IMR-90 (cell line): ENCODE measurements at regions not wholly inside any gene's neighbourhood (a gene's known extent, or its start where the extent isn't known, plus 50 kb on each side); places are given as distances from the start of the nearest gene placed in this dataset.

Experiments
- ATAC-seq: fragments of 200-7000 bp; cut with Tn5 transposase; 2 replicates; pipeline ENCODE4 v1.9.1; 2020; ENCODE audit warnings: low read depth, mild to moderate bottlenecking, moderate library complexity
- BruUV-seq: library from RNA; stranded (reverse); fragments of 400-500 nt; replicated peaks from 2 replicates; lab custom pipeline; 2021; lab: Mats Ljungman, UMichigan
- CTCF ChIA-PET: fragments of 300-600 bp; formaldehyde crosslinking; extraction: SDS; loops from one replicate; lab custom pipeline; 2021; ENCODE audit warnings: antibody characterized with exemption; lab: Yijun Ruan, JAX
- POLR2A ChIA-PET: fragments of 300-600 bp; sonication (Branson Sonifier 250); formaldehyde crosslinking; loops from one replicate; lab custom pipeline; 2022; ENCODE audit warnings: antibody characterized with exemption; ENCODE audit not compliant: unreplicated experiment; lab: Charles Lee
- DNase-seq: peaks from one replicate; pipeline ENCODE4 v3.0.0; 2013
- H2AFZ ChIP-seq: replicated peaks from 2 replicates; pipeline ENCODE3; 2013; ENCODE audit warnings: low read length, mild to moderate bottlenecking; ENCODE audit not compliant: poor library complexity
- H2AK5ac ChIP-seq: 2 replicates; pipeline ENCODE4 v1.6.1; 2013; ENCODE audit warnings: low read depth, low read length, inconsistent platforms
- H2AK9ac ChIP-seq: replicated peaks from 2 replicates; pipeline ENCODE3; 2013; ENCODE audit warnings: mild to moderate bottlenecking, low read depth, low read length, moderate library complexity; ENCODE audit not compliant: poor library complexity
- H2BK120ac ChIP-seq: 2 replicates; pipeline ENCODE4 v1.6.1; 2013; ENCODE audit warnings: low read depth, low read length, inconsistent platforms
- H2BK15ac ChIP-seq: 3 replicates; pipeline ENCODE4 v1.6.1; 2013; ENCODE audit warnings: low read depth, low read length, inconsistent platforms
- H2BK20ac ChIP-seq: 2 replicates; pipeline ENCODE4 v1.6.1; 2013; ENCODE audit warnings: low read depth, mild to moderate bottlenecking, inconsistent platforms, low read length, moderate library complexity
- H2BK5ac ChIP-seq: 2 replicates; pipeline ENCODE4 v1.6.1; 2013; ENCODE audit warnings: mild to moderate bottlenecking, low read depth, low read length, inconsistent platforms; ENCODE audit not compliant: poor library complexity, severe bottlenecking
- H3K14ac ChIP-seq: replicated peaks from 2 replicates; pipeline ENCODE4 v1.6.1; 2013; ENCODE audit warnings: low read depth, low read length, inconsistent platforms
- H3K18ac ChIP-seq: 2 replicates; pipeline ENCODE4 v1.6.1; 2013; ENCODE audit warnings: low read depth, low read length, control low read depth
- H3K23ac ChIP-seq: 2 replicates; pipeline ENCODE4 v1.6.1; 2013; ENCODE audit warnings: low read depth, low read length, inconsistent platforms
- H3K27ac ChIP-seq: 2 replicates; pipeline ENCODE4 v1.5.1; 2013; ENCODE audit warnings: mild to moderate bottlenecking, control low read depth, low read length; ENCODE audit not compliant: insufficient read depth
- H3K27me3 ChIP-seq: 2 replicates; pipeline ENCODE4 v1.6.1; 2013; ENCODE audit warnings: low read length; ENCODE audit not compliant: control insufficient read depth, insufficient read depth
- H3K36me3 ChIP-seq: 2 replicates; pipeline ENCODE4 v1.6.1; 2013; ENCODE audit warnings: low read length, mixed read lengths; ENCODE audit not compliant: control insufficient read depth, insufficient read depth
- H3K4ac ChIP-seq: 2 replicates; pipeline ENCODE4 v1.6.1; 2013; ENCODE audit warnings: low read depth, low read length, inconsistent platforms
- H3K4me1 ChIP-seq: 2 replicates; pipeline ENCODE4 v1.6.1; 2013; ENCODE audit warnings: low read length, mixed read lengths; ENCODE audit not compliant: control insufficient read depth, insufficient read depth
- H3K4me2 ChIP-seq: 2 replicates; pipeline ENCODE4 v1.6.1; 2013; ENCODE audit warnings: low read depth, mild to moderate bottlenecking, control low read depth, low read length, moderate library complexity
- H3K4me3 ChIP-seq: 2 replicates; pipeline ENCODE4 v1.5.1; 2013; ENCODE audit warnings: low read depth, mild to moderate bottlenecking, control low read depth, low read length, moderate library complexity; ENCODE audit not compliant: insufficient read depth
- H3K56ac ChIP-seq: 2 replicates; pipeline ENCODE4 v1.6.1; 2013; ENCODE audit warnings: low read length, inconsistent platforms; ENCODE audit not compliant: insufficient read depth; ENCODE audit errors: extremely low read depth
- H3K79me1 ChIP-seq, 2 experiments: 2 replicates each; pipeline ENCODE4 v1.6.1; 2013; ENCODE audit warnings: low read length in 2 of 2, inconsistent platforms in 1 of 2, low read depth in 1 of 2
- H3K9ac ChIP-seq: 2 replicates; pipeline ENCODE4 v1.6.1; 2013; ENCODE audit warnings: low read depth, low read length, control low read depth
- H3K9me1 ChIP-seq: 2 replicates; pipeline ENCODE4 v1.6.1; 2013; ENCODE audit warnings: low read length, inconsistent platforms; ENCODE audit not compliant: insufficient read depth
- H3K9me3 ChIP-seq: 2 replicates; pipeline ENCODE4 v1.6.1; 2013; ENCODE audit warnings: low read length; ENCODE audit not compliant: control insufficient read depth, insufficient read depth
- H4K20me1 ChIP-seq: 2 replicates; pipeline ENCODE4 v1.6.1; 2013; ENCODE audit warnings: low read length, inconsistent platforms; ENCODE audit not compliant: insufficient read depth
- H4K5ac ChIP-seq: 2 replicates; pipeline ENCODE4 v1.6.1; 2013; ENCODE audit warnings: mild to moderate bottlenecking, low read depth, low read length, control low read depth
- H4K8ac ChIP-seq, 2 experiments: 2 replicates each; pipeline ENCODE4 v1.6.1; 2013; ENCODE audit warnings: low read depth in 2 of 2, low read length in 2 of 2, control low read depth in 1 of 2, inconsistent platforms in 1 of 2
- H4K91ac ChIP-seq: 2 replicates; pipeline ENCODE4 v1.6.1; 2013; ENCODE audit warnings: low read depth, low read length, inconsistent platforms; ENCODE audit not compliant: insufficient read depth
- BHLHE40 ChIP-seq: fragments of 150-350 bp; IDR thresholded peaks from 2 replicates; pipeline ENCODE4 v1.6.1; 2016; ENCODE audit warnings: mild to moderate bottlenecking, low read depth, low read length
- CEBPB ChIP-seq: IDR thresholded peaks from 2 replicates; pipeline ENCODE4 v1.6.1; 2012; ENCODE audit warnings: low read depth, low read length, improper control_type of control experiment
- CTCF ChIP-seq: conservative IDR thresholded peaks from 2 replicates; pipeline ENCODE4 v1.5.1; 2012; ENCODE audit warnings: mild to moderate bottlenecking, low read depth, low read length, improper control_type of control experiment
- FOS ChIP-seq: fragments of 150-350 bp; IDR thresholded peaks from 2 replicates; pipeline ENCODE4 v1.6.1; 2016; ENCODE audit warnings: low read depth, low read length
- MAZ ChIP-seq: IDR thresholded peaks from 2 replicates; pipeline ENCODE4 v1.6.1; 2012; ENCODE audit warnings: low read depth, mild to moderate bottlenecking, low read length, improper control_type of control experiment, moderate library complexity, borderline replicate concordance
- POLR2A ChIP-seq: IDR thresholded peaks from 2 replicates; pipeline ENCODE4 v1.6.1; 2012; ENCODE audit warnings: mild to moderate bottlenecking, low read depth, low read length
- RCOR1 ChIP-seq: IDR thresholded peaks from 2 replicates; pipeline ENCODE4 v1.6.1; 2012; ENCODE audit warnings: mild to moderate bottlenecking, low read length, improper control_type of control experiment; ENCODE audit not compliant: insufficient replicate concordance
- WGBS, 2 experiments: methylation state at CpG; one replicate each; pipeline versions ENCODE4 v1.1.5 to v1.1.7; 2013; ENCODE audit warnings: missing lambda C conversion rate in 2 of 2; ENCODE audit not compliant: insufficient read length in 1 of 2; ENCODE audit errors: extremely low coverage in 2 of 2; 5-methylcytosine and 5-hydroxymethylcytosine counted together
- dilution Hi-C: fragments of 300-500 bp; cut with HindIII; formaldehyde crosslinking; loops from one replicate; pipeline ENCODE4 v1.14.3; 2018; ENCODE audit warnings: low sequenced_read_pairs; ENCODE audit not compliant: unreplicated experiment
- in situ Hi-C: fragments of 300-500 bp; cut with MboI; formaldehyde crosslinking; loops from 3 replicates; pipeline ENCODE4 v1.14.3; 2019; ENCODE audit warnings: low sequenced_read_pairs, inconsistent platforms, mixed read lengths
- intact Hi-C: fragments of 100-400 bp; cut with micrococcal nuclease; formaldehyde crosslinking; loops from 2 replicates; pipeline ENCODE4 v1.10.0; 2022

GRCh38 chr22:27207266-27207665 is 549.9 kb downstream of the MIAT start:
- Histone ChIP-seq H4K91ac (no peak overlapping the region), H4K5ac (no peak overlapping the region), H3K18ac (no peak overlapping the region), H3K14ac (no peak overlapping the region), H3K36me3 (no peaks in the 10 kb centered on the region), H3K56ac (no peak overlapping the region), H2AK5ac (no peak overlapping the region), H2BK5ac (no peak overlapping the region), H2AFZ (no peak overlapping the region), H3K27me3 (peaks cover 7% of the 10 kb centered on the region), H2BK15ac (no peak overlapping the region), H3K23ac (no peak overlapping the region), H3K4ac (no peak overlapping the region), H2AK9ac (no peak overlapping the region), H3K4me2 (no peak overlapping the region), H3K9ac (no peak overlapping the region), H3K9me1 (no peaks in the 10 kb centered on the region; the same call in 1 of the 2 replicates), H2BK120ac (no peak overlapping the region; the same call in 1 of the 2 replicates), H3K27ac (no peak overlapping the region), H3K79me1 (no peaks in the 10 kb centered on the region), H3K4me1 (peaks cover 6% of the 10 kb centered on the region), H2BK20ac (no peak overlapping the region), H3K4me3 (no peak overlapping the region), H3K9me3 (no peaks in the 10 kb centered on the region; the same call in 1 of the 2 replicates), H4K20me1 (no peaks in the 10 kb centered on the region), H4K8ac (no peak overlapping the region)
- in situ Hi-C loops = no loop called here
- CTCF ChIA-PET = no interaction called here
- POLR2A ChIA-PET = no interaction called here
- no TSS peak for BruUV-seq
- no peak for TF ChIP-seq POLR2A
- no peak for TF ChIP-seq RCOR1
- no peak for TF ChIP-seq FOS
- no peak for TF ChIP-seq BHLHE40
- no peak for TF ChIP-seq CTCF
- TF ChIP-seq MAZ = no peak
- TF ChIP-seq CEBPB = no peak
- WGBS, 2 experiments = 100% methylated on average over 1 of the region's 5 CpGs; no CpG with 5 or more reads in 1 of the 2 experiments
- intact Hi-C loops = no loop called here
- dilution Hi-C loops = no loop called here
- DNase-seq (no peak), ATAC-seq (no peak)
